H1 (cell line): ENCODE measurements at regions not wholly inside any gene's neighbourhood (a gene's known extent, or its start where the extent isn't known, plus 50 kb on each side); places are given as distances from the start of the nearest gene placed in this dataset.

Experiments
- CTCF ChIA-PET: fragments of 300-600 bp; sonication (Branson Sonifier 250); formaldehyde crosslinking; loops from one replicate; lab custom pipeline; 2021; ENCODE audit not compliant: partially characterized antibody; lab: Charles Lee
- POLR2A ChIA-PET: fragments of 300-600 bp; sonication (Branson Sonifier 250); formaldehyde crosslinking; loops from one replicate; lab custom pipeline; 2021; ENCODE audit warnings: inconsistent platforms; ENCODE audit not compliant: partially characterized antibody; lab: Charles Lee
- DNase-seq, 2 experiments: peaks; one replicate each; pipeline versions ENCODE4 v3.0.0 to v3.0.0-alpha.2; 2010 to 2022; ENCODE audit warnings: low spot score in 2 of 2, low read depth in 1 of 2, mixed read lengths in 1 of 2
- FAIRE-seq: peaks from 2 replicates; lab custom pipeline; 2011; peaks lifted over from hg19 to GRCh38; lab: Jason Lieb, UNC
- H2AFZ ChIP-seq: 2 replicates; pipeline ENCODE4 v1.8.1; 2012; ENCODE audit warnings: low read length, inconsistent platforms
- H2AK5ac ChIP-seq: 2 replicates; pipeline ENCODE4 v1.6.1; 2013; ENCODE audit warnings: low read depth, low read length
- H2BK120ac ChIP-seq: replicated peaks from 2 replicates; pipeline ENCODE3; 2013; ENCODE audit warnings: low read depth, low read length, inconsistent platforms
- H2BK12ac ChIP-seq: 2 replicates; pipeline ENCODE4 v1.6.1; 2013; ENCODE audit warnings: low read depth, low read length
- H2BK15ac ChIP-seq: 2 replicates; pipeline ENCODE4 v1.6.1; 2013; ENCODE audit warnings: low read length
- H2BK20ac ChIP-seq: 2 replicates; pipeline ENCODE4 v1.6.1; 2013; ENCODE audit warnings: low read length
- H2BK5ac ChIP-seq: 2 replicates; pipeline ENCODE4 v1.6.1; 2013; ENCODE audit warnings: low read depth, low read length
- H3K14ac ChIP-seq: 2 replicates; pipeline ENCODE4 v1.6.1; 2013; ENCODE audit warnings: inconsistent platforms; ENCODE audit not compliant: insufficient read length
- H3K18ac ChIP-seq: 2 replicates; pipeline ENCODE4 v1.6.1; 2013; ENCODE audit warnings: low read length; ENCODE audit errors: extremely low read depth
- H3K23ac ChIP-seq: 2 replicates; pipeline ENCODE4 v1.6.1; 2013; ENCODE audit warnings: inconsistent platforms; ENCODE audit not compliant: insufficient read length
- H3K23me2 ChIP-seq: 2 replicates; pipeline ENCODE4 v1.6.1; 2013; ENCODE audit warnings: low read depth, low read length
- H3K27ac ChIP-seq: 2 replicates; pipeline ENCODE4 v1.6.1; 2011; ENCODE audit warnings: low read depth, low read length, inconsistent platforms
- H3K27me3 ChIP-seq, 4 experiments: replicated peaks in 1 of 4; 1 replicate in 1 of 4; 2 replicates in 3 of 4; pipeline versions ENCODE4 v1.6.1 to v1.8.1; 2011 to 2013; ENCODE audit warnings: low read length in 3 of 4, mild to moderate bottlenecking in 3 of 4, inconsistent platforms in 2 of 4, mixed read lengths in 2 of 4, moderate library complexity in 1 of 4; ENCODE audit not compliant: control insufficient read depth in 3 of 4, insufficient read depth in 3 of 4; ENCODE audit errors: extremely low read depth in 1 of 4
- H3K36me3 ChIP-seq, 4 experiments: 2 replicates each; pipeline versions ENCODE4 v1.6.1 to v1.8.1; 2011 to 2013; ENCODE audit warnings: mild to moderate bottlenecking in 4 of 4, low read length in 3 of 4, moderate library complexity in 2 of 4, control low read depth in 1 of 4, inconsistent platforms in 1 of 4; ENCODE audit not compliant: insufficient read depth in 4 of 4, control insufficient read depth in 2 of 4
- H3K4ac ChIP-seq: replicated peaks from 2 replicates; pipeline ENCODE3; 2013; ENCODE audit warnings: low read length, low read depth, mixed read lengths, inconsistent platforms; ENCODE audit not compliant: insufficient read length
- H3K4me1 ChIP-seq, 4 experiments: replicated peaks in 1 of 4; 1 replicate in 1 of 4; 2 replicates in 3 of 4; pipeline versions ENCODE4 v1.6.1 to v1.8.1; 2011 to 2013; ENCODE audit warnings: low read length in 3 of 4, inconsistent platforms in 2 of 4, mixed read lengths in 1 of 4; ENCODE audit not compliant: insufficient read depth in 4 of 4, control insufficient read depth in 3 of 4
- H3K4me2 ChIP-seq, 2 experiments: 2 replicates each; pipeline versions ENCODE4 v1.6.1 to v1.8.1; 2011 to 2013; ENCODE audit warnings: low read depth in 2 of 2, low read length in 2 of 2, control low read depth in 1 of 2, inconsistent platforms in 1 of 2, mild to moderate bottlenecking in 1 of 2; ENCODE audit not compliant: insufficient read depth in 1 of 2
- H3K4me3 ChIP-seq, 4 experiments: fragments of 200-600, 300-600 bp in 1 of 4; sonication (generic), shearing (Covaris generic), sonication (Bioruptor Twin) in 1 of 4; 2 replicates each; pipeline versions ENCODE4 v1.5.1 to v1.8.1; 2011 to 2016; ENCODE audit warnings: low read length in 4 of 4, low read depth in 3 of 4, control low read depth in 2 of 4, inconsistent platforms in 2 of 4, mild to moderate bottlenecking in 2 of 4, mixed read lengths in 1 of 4, moderate library complexity in 1 of 4; ENCODE audit not compliant: insufficient read depth in 2 of 4; ENCODE audit errors: extremely low read depth in 1 of 4
- H3K56ac ChIP-seq: replicated peaks from 2 replicates; pipeline ENCODE3; 2013; ENCODE audit warnings: low read depth, mild to moderate bottlenecking, mixed read lengths, low read length, inconsistent platforms; ENCODE audit not compliant: insufficient read length
- H3K79me1 ChIP-seq: 2 replicates; pipeline ENCODE4 v1.6.1; 2013; ENCODE audit warnings: low read depth, low read length, control low read depth
- H3K79me2 ChIP-seq, 2 experiments: 2 replicates each; pipeline versions ENCODE4 v1.6.1 to v1.8.1; 2012 to 2013; ENCODE audit warnings: low read length in 2 of 2, mild to moderate bottlenecking in 2 of 2, inconsistent platforms in 1 of 2; ENCODE audit not compliant: insufficient read depth in 2 of 2, control insufficient read depth in 1 of 2
- H3K9ac ChIP-seq, 4 experiments: replicated peaks in 1 of 4; 1 replicate in 1 of 4; 2 replicates in 3 of 4; pipeline versions ENCODE4 v1.6.1 to v1.8.1; 2011 to 2013; ENCODE audit warnings: low read depth in 3 of 4, low read length in 3 of 4, control low read depth in 2 of 4, mild to moderate bottlenecking in 2 of 4, moderate library complexity in 2 of 4, inconsistent platforms in 1 of 4; ENCODE audit errors: extremely low read depth in 1 of 4
- H3K9me3 ChIP-seq, 2 experiments: 2 replicates each; pipeline versions ENCODE4 v1.6.1 to v1.8.1; 2012 to 2013; ENCODE audit warnings: mild to moderate bottlenecking in 2 of 2, moderate library complexity in 2 of 2, control low read depth in 1 of 2, inconsistent platforms in 1 of 2, low read depth in 1 of 2, low read length in 1 of 2, mixed read lengths in 1 of 2; ENCODE audit not compliant: insufficient read depth in 2 of 2
- H4K20me1 ChIP-seq, 2 experiments: replicated peaks in 1 of 2; 2 replicates each; pipeline versions ENCODE3 to v1.8.1; 2011 to 2013; ENCODE audit warnings: inconsistent platforms in 2 of 2, low read length in 2 of 2, mild to moderate bottlenecking in 1 of 2; ENCODE audit not compliant: insufficient read depth in 2 of 2, control insufficient read depth in 1 of 2
- H4K5ac ChIP-seq: 2 replicates; pipeline ENCODE4 v1.6.1; 2013; ENCODE audit warnings: low read length, low read depth, mixed read lengths, inconsistent platforms; ENCODE audit not compliant: insufficient read length
- H4K8ac ChIP-seq: 2 replicates; pipeline ENCODE4 v1.8.0; 2013; ENCODE audit warnings: mild to moderate bottlenecking, moderate library complexity, low read length, inconsistent platforms; ENCODE audit not compliant: insufficient read depth; ENCODE audit errors: extremely low read depth
- H4K91ac ChIP-seq: replicated peaks from 2 replicates; pipeline ENCODE3; 2013; ENCODE audit warnings: low read length, mixed read lengths, inconsistent platforms; ENCODE audit not compliant: insufficient read length
- BACH1 ChIP-seq: IDR thresholded peaks from 2 replicates; pipeline ENCODE4 v1.6.1; 2012; ENCODE audit warnings: low read length, improper control_type of control experiment
- GTF2F1 ChIP-seq: IDR thresholded peaks from 2 replicates; pipeline ENCODE4 v1.6.1; 2012; ENCODE audit warnings: low read depth, low read length, improper control_type of control experiment, borderline replicate concordance
- JUN ChIP-seq: IDR thresholded peaks from 2 replicates; pipeline ENCODE4 v1.6.1; 2011; ENCODE audit warnings: low read depth, mild to moderate bottlenecking, improper control_type of control experiment, low read length
- JUND ChIP-seq: IDR thresholded peaks from 2 replicates; pipeline ENCODE4 v1.6.1; 2011; ENCODE audit warnings: mild to moderate bottlenecking, improper control_type of control experiment, low read length
- MAFK ChIP-seq: IDR thresholded peaks from 2 replicates; pipeline ENCODE4 v1.6.1; 2012; ENCODE audit warnings: low read depth, mild to moderate bottlenecking, improper control_type of control experiment, low read length
- PHF8 ChIP-seq: fragments of 200-600 bp; sonication (generic); conservative IDR thresholded peaks from 2 replicates; pipeline ENCODE4 v1.7.1; 2012; ENCODE audit warnings: low read depth, mild to moderate bottlenecking, inconsistent platforms, low read length, moderate library complexity
- RAD21 ChIP-seq, 2 experiments: IDR thresholded peaks in 1 of 2; conservative IDR thresholded peaks in 1 of 2; 2 replicates each; pipeline ENCODE4 v1.6.1; 2011; ENCODE audit warnings: low read depth in 2 of 2, low read length in 2 of 2, improper control_type of control experiment in 1 of 2, inconsistent platforms in 1 of 2, mild to moderate bottlenecking in 1 of 2, moderate library complexity in 1 of 2
- RNF2 ChIP-seq: fragments of 200-900, 300-1000 bp; sonication (generic); IDR thresholded peaks from 2 replicates; pipeline ENCODE4 v1.7.1; 2016; ENCODE audit warnings: borderline replicate concordance, low read depth, mild to moderate bottlenecking, antibody characterized with exemption, low read length; ENCODE audit not compliant: poor library complexity, severe bottlenecking; ENCODE audit errors: missing control alignments
- SRF ChIP-seq: IDR thresholded peaks from 2 replicates; pipeline ENCODE4 v1.6.1; 2011; ENCODE audit warnings: mild to moderate bottlenecking, low read depth, low read length, moderate library complexity
- SUZ12 ChIP-seq: fragments of 200-600 bp; sonication (generic); IDR thresholded peaks from 2 replicates; pipeline ENCODE4 v1.6.1; 2012; ENCODE audit warnings: mild to moderate bottlenecking, inconsistent platforms, low read length, moderate library complexity, mixed read lengths
- TAF7 ChIP-seq: optimal IDR thresholded peaks from 2 replicates; pipeline ENCODE3; 2011; ENCODE audit warnings: low read depth, mild to moderate bottlenecking, inconsistent platforms, low read length, moderate library complexity, borderline replicate concordance
- TBP ChIP-seq: IDR thresholded peaks from 2 replicates; pipeline ENCODE4 v1.6.1; 2011; ENCODE audit warnings: low read depth, low read length, improper control_type of control experiment
- ZNF274 ChIP-seq: IDR thresholded peaks from 2 replicates; pipeline ENCODE4 v1.7.0; 2012; ENCODE audit warnings: low read length, borderline replicate concordance; ENCODE audit errors: extremely low read depth
- WGBS, 2 experiments: shearing (Covaris generic) in 1 of 2; methylation state at CpG; one replicate each; pipeline versions ENCODE4 v1.1.6 to v1.1.7; 2013 to 2015; ENCODE audit warnings: low lambda C conversion rate in 2 of 2, mixed read lengths in 2 of 2, inconsistent platforms in 1 of 2, low coverage in 1 of 2, missing lambda C conversion rate in 1 of 2; ENCODE audit not compliant: insufficient replicate concordance in 2 of 2, insufficient coverage in 1 of 2, insufficient read length in 1 of 2; ENCODE audit errors: extremely low coverage in 1 of 2, missing lambda C conversion rate in 1 of 2; 5-methylcytosine and 5-hydroxymethylcytosine counted together

DNA sequence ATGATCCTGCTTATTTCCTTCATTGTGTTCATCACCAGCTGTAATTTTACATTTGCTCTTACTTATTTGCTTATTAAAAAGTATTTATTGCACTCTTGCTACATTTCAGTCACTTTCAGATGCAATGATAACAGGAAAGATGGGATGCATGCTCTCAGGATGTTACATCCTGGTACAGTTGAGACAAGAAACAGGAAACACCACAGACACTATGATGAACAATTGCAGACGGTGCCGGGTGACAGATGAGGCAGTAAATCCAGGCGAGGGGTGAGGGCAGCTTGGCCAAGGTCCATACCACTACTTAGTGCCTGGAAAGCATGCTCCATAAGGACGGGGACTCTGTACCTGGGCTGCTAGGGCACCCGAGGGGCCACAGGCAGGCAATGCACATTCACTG, 156.6 kb upstream of the RAB4A start:
- H4K5ac ChIP-seq, result no peak overlapping the region
- no peaks in the 10 kb centered on the region for H3K23me2 ChIP-seq
- H2BK12ac ChIP-seq, result 0 out of 2 replicates have a peak overlapping the region, but pooled peaks have one; percentile 72
- H3K36me3 ChIP-seq, result no peaks in the 10 kb centered on the region
- H2AK5ac ChIP-seq, result no peak overlapping the region
- POLR2A ChIA-PET, result interaction anchor here (1.1 kb wide), 1 partner anchor 15 kb away, joined by 3 read pairs; no protein-coding TSS in a partner anchor
- no peak overlapping the region for H3K4ac ChIP-seq
- H3K4me2 ChIP-seq, result no peak overlapping the region
- H4K20me1 ChIP-seq, result peaks cover 2% of the 10 kb centered on the region in 2 experiments
- H2BK120ac ChIP-seq, result no peak overlapping the region
- H3K18ac ChIP-seq, result no peak overlapping the region
- no peak overlapping the region for H3K56ac ChIP-seq
- H2BK15ac ChIP-seq, result peak overlapping the region; percentile 73; the same call in 1 of the 2 replicates
- H4K8ac ChIP-seq, result no peak overlapping the region
- no peak overlapping the region for H2BK20ac ChIP-seq
- H2BK5ac ChIP-seq, result no peak overlapping the region
- no peak for DNase-seq
- H3K4me1 ChIP-seq, result peaks cover 0 to 6% (median 4%) of the 10 kb centered on the region in 4 experiments; a peak in 3 of 7 replicates
- no peak overlapping the region for H3K9ac ChIP-seq
- CTCF ChIA-PET, result interaction anchor here (0.9 to 2.1 kb wide), 8 partner anchors 10 to 450 kb away, joined by 3 to 7 read pairs (median 4); no protein-coding TSS in a partner anchor
- H3K4me3 ChIP-seq, result no peak overlapping the region
- WGBS, 2 experiments, result 87% methylated on average over 5 of the region's 5 CpGs; no CpG with 5 or more reads in 1 of the 2 experiments
- no peak overlapping the region for H4K91ac ChIP-seq
- H3K14ac ChIP-seq, result no peak overlapping the region
- H2AFZ ChIP-seq, result no peak overlapping the region
- no peak overlapping the region for H3K23ac ChIP-seq
- H3K79me1 ChIP-seq, result no peaks in the 10 kb centered on the region; the same call in 1 of the 2 replicates
- FAIRE-seq, result no peak
- H3K79me2 ChIP-seq, result no peaks in the 10 kb centered on the region
- no peaks in the 10 kb centered on the region for H3K9me3 ChIP-seq
- peaks cover 0 to 11% (median 2%) of the 10 kb centered on the region in 4 experiments; a peak in 4 of 7 replicates for H3K27me3 ChIP-seq
- H3K27ac ChIP-seq, result no peak overlapping the region
- no peak for TF ChIP-seq TBP
- TF ChIP-seq PHF8, result no peak
- TF ChIP-seq BACH1, result no peak
- no peak for TF ChIP-seq TAF7
- TF ChIP-seq RNF2, result no peak
- no peak for TF ChIP-seq GTF2F1
- TF ChIP-seq MAFK, result no peak
- no peak for TF ChIP-seq JUN
- no peak for TF ChIP-seq SRF
- no peak for TF ChIP-seq ZNF274
- no peak for TF ChIP-seq RAD21 (IDR thresholded peaks at IDR 0.05 in 1 of 2, conservative IDR thresholded peaks at IDR 0.05 in 1 of 2; ENCODE audit: low read depth in 2 of 2, low read length in 2 of 2)
- no peak for TF ChIP-seq JUND
- no peak for TF ChIP-seq SUZ12
